ENCODE measurements at regions not wholly inside any gene's neighbourhood (a gene's known extent, or its start where the extent isn't known, plus 50 kb on each side); places are given as distances from the start of the nearest gene placed in this dataset.

DNA sequence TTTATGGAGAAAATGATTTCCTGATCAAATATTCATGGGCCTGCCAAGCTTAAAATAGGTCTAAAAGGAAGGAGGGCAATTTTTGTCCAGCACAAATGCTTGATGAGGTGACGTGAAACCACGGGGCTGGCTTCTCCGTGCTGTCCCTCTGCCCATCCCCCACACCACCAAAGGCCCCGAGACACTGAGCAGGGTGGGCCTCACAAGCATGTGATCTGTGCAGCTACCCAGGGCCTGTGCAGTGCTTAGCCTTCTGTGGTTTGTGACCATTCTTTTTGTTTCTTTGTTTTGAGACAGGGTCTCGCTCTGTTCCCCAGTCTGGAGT, 94.8 kb upstream of the RTL6 start:
- DNase-seq: no peak

DNA sequence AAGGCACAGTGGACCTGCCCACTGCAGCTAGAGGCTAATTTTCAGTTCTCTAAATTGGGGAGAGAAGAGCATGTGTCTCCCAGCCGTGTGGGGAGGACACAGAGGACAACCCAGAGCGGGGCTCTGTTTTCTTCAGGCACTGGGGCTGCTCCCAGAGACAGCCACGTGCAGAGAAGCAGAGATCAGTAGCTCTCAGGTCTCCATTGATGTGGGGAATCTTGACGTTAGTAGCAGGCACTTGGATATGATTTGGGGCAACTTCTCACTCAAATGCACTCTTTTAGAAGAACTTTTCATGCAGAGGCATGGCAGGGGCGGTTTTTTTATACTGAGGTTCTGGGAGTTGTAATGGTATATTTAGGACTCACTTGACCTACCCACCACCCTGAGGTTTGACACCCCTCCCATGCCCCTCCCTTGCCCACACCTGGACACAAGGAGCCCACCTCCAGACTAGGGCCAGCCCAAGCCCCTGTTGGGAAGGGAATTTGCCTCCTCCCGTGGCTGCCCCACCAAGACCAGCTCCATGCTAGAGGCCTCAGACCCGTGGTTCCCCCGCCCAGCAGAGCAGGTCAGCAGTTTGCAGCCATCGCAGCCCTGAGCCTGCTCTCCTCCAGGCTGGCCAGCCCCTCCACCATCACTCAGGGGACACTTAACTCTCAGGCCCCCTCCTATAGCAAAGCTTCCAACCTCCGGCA, 94.2 kb upstream of the RTL6 start:
- DNase-seq: no peak

DNA sequence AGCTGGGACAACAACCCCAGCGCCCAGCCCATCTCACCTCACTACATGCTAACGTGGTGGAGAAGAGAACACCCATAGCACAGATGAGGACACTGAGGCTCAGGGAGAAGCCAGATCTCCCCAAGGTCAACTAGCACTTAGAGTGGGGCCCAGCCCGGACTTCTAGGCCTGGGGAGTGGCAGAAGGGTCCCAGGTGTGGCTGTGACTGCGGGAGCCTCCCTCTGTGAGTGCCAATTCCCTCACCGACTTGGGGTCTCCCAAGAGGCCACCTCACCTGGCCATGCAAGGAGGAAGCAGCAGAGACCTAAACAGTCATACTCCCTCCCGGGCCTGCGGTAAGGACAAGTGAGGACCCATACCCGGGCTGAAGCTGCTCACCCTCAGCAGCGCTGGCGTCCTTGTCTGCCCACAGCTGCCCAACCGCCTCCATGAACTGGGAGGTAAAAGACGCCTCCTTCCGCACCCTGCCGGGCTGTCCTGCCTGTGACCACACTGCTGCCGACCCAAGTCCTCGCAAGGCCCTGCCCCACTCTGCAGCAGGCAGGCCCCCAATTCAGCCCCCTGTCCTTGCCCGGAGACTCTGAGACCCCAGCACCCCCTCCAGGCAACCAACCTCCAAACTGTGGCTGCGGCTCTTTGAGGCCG, 93.2 kb upstream of the RTL6 start:
- no peak for DNase-seq

DNA sequence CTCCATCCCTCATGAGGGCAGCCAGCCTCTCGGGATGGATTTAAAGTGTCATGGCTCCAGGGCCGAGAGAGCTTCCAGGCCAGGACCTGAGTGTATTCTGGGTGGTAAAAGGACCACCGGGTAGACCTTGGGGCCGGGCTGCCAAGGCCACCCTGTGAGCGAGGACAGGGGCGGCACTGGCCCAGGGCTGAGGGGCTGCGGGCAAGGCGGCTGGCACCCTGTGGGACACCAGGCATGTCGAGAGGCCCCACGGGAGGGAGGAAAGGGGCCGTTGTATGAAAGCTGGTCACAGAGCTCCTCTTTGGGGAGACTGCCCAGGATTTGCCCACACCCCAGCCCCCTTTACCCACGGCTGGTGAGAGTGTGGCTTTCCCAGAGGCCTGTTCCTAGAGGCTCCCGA, 92.3 kb upstream of the RTL6 start:
- no peak for DNase-seq

DNA sequence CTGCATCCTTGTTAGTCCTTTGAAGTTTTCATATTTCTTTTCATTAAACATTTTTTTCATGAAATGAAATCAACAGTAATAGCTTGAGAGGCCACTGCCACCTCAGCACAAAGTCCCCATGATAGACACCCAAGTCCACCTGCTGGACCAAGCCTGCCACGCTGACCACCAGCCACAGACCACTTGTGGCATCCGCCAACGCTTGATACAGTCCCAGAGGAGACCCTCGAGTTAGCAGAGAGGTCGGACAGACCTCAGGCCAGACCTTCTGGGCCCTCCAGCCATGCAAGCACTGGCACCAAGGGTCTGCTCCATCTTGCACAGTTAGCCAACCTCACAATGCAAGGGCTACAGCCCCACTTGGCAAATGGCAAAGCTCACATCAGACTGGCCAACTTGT, 91.8 kb upstream of the RTL6 start:
- no peak for DNase-seq

GRCh38 chr22:44588348-44588747, 90.3 kb upstream of the RTL6 start:
- DNase-seq: no peak

GRCh38 chr22:44587737-44588310, 89.8 kb upstream of the RTL6 start:
- DNase-seq: no peak

GRCh38 chr22:44586999-44587736, 89.1 kb upstream of the RTL6 start:
- peak in 8 of 56 donors; percentile 10 to 46 (median 19) for DNase-seq

DNA sequence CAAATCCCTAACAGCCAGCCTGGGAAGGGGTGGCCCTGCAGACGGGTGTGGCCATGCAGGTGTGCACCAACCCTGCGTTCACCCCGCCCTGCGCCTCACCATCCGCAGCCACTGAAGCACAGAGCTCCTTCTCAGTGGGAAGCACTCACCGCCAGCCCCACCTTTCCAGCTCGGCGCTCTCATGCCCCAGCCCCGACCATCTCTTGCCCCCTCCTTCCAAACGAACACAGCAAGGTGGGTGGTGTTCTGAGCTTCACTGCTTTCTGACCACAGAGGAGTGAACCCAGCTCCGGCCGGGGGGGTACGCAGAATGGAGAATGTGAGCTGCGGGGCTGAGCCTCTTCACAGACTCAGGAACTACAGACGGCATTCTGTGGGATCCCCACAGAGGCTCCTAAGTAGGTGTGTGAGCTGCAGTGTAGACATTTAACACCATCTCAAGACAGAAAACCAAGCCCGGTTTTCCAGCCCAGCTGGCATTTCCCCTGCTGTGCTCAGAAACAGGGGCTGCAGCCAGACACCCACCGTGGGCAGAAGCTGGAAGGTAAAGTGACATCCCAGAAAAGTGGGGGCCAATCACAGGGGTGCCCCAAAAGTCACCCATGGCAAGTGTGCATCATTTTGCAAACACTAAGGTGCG, 88.4 kb upstream of the RTL6 start:
- DNase-seq: no peak

DNA sequence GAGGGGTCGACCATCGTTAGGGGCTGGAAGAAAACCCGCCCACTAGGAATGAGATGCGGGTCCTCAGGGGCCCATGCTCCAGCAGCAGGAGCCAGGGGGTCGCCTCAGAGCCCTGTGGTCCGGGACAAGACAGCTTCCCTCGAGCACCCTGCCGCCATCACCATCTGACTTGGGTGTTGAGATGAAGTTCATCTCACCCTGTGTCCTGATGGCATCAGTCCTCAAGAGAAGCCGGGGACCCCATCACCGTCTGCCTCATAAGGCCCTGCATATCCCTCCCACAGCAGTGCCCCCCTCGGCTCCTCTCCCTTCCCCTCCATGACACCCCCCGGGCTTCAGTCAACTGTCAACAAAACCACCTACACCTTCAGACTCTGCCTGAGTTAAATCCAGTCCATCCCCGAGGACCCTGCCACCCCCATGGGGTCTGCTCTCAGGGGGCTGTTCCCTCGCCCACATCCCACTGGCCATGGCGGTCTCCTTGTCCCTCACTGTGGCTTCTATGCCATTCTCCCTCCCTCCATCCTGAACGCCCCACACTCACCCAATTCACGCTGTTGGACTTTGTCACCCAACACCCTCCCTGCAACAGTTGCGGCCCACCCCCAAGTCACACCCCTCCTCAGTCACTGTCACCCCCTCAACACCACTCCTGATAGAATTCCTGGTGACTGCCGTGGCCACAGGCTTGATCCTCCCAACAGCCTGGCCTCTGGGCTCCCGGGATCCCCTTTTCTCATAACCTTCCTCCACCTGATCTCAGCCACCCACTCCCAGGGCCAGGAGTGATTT, 87.7 kb upstream of the RTL6 start:
- no peak for DNase-seq

- DNase-seq: no peak
These were observed 86.3 kb upstream of the RTL6 start for GRCh38 chr22:44584256-44584902.

DNA sequence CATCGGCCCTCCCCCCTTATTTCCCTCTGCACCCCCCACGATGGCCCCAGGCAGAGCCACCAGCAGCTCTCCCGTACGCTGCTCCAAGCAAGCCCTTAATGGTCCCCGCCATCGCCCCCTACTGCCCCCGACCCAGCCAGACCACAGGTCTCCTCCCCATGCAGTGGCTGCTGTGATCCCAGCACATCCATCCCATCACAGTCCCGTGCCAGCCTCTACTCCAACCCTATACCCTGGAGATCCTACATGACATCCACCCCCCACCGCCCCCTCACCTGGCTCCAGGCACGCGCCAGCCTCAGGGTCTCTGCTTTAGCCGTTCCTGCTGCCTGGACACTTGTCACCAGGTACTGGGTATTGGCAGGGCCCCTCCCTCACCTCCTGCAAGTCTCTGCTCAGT, 85.8 kb upstream of the RTL6 start:
- DNase-seq: no peak

DNA sequence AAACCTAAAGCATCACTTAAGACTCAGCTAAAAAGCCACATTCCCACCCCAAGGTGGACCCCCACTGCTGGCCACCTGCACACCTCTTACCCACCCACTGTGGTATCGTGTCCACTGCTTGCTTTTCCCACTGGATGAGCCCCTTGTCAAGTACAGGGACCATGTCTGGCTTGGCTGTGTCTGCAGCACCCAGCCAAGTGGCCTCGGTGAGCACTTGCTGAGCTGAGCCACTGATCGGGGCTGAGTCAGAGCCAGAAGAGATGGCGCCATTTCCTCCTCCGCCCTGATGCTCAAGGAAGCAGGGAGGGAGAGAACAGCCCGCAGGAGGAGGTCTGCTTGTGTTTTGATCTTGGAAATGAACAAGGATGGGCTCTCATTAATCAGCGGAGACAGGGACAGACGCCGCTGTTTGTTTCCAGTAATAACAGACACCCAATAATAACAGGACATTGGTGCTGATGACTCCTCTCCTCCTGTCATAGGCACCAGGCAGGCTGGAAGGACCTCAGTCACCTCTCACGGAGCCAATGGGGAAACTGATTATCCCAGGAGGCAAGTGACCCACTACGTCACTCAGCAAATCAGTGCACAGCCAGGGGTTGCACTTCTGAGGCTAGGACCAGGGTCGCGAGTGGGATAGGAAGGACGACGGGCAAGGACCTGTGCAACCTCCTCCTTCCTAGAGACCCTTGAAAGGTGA, 85.2 kb upstream of the RTL6 start:
- peak in 1 of 56 donors; percentile 13 for DNase-seq

GRCh38 chr22:44582016-44582415, 84.0 kb upstream of the RTL6 start:
- no peak for DNase-seq

GRCh38 chr22:44581096-44581435, 83.0 kb upstream of the RTL6 start:
- no peak for DNase-seq

- DNase-seq: no peak
These were observed 82.4 kb upstream of the RTL6 start for GRCh38 chr22:44580176-44581095.

DNA sequence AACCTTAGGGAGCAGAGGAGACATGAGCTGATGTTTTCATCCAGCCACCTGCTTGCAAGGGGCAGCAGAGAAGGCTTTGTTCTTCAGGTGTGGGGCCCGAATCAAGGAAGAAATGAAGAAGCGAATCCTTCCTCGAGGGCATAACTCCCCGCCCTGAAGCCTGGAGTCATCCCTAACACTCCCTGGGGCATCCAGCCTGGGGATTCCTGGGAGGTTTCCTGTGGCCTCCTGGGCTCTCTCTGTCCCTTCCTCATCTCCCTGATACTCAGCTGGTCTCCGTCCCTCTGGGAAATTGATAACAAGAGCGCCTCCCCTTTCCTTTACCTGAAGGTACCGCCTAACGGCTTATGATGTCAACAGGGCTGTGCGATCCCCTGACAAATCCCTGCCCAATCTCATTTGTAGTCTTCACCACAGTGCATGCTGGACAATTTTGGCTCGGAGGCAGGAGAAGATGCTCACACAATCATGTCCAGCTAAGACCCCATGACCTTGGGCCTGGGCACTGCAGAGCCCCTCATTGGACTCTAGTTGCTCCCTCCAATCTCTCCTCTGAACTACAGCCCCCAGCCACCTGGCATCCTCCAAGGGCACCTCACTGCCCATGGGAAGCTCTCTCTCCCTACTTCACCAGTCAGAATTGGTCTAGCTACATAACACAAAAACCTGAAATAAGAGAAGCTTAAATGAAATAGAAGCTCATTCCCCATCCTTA, 80.6 kb upstream of the RTL6 start:
- no peak for DNase-seq

DNA sequence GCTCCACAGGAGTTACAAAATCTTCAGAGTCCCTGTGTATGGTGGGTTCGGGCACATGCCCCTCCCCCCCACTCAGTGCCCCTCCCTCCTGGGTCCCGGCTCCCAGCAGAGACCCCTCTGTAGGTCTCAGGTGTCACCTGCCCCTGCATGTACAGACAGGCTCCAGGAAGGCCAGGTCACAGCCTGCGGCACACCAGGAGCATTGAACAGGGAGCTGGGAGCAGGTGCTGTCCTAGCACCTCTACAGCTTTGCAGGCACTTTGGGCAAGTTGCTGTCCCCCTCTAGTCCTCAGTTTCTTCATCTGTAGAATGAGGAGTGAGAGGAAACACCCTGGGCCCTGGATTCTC, 80.1 kb upstream of the RTL6 start:
- DNase-seq: no peak
